ENCODE measurements at regions not wholly inside any gene's neighbourhood (a gene's known extent, or its start where the extent isn't known, plus 50 kb on each side); places are given as distances from the start of the nearest gene placed in this dataset.
A peak's percentile ranks its signal among the peaks of the same experiment; 100 is the strongest.

DNA sequence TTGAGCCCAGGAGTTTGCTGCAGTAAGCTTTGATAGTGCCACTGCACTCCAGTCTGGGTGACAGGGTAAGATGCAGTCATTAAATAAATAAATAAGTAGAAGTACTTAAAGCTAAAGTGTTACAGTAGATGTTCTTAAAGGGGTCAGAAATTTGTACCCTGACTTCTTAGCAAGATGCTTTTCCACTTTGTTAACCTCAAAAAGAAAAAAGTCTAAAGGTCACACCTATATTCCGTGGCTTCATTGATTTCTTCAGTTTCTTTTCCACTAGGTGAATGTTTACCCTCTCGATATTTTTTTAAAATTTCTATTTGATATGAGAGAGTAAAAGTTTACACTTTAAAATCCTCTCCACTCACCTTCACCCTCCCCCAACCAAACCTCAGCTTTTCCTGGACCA, 64.3 kb upstream of the PLEKHA5 start:
- no peak for DNase-seq

DNA sequence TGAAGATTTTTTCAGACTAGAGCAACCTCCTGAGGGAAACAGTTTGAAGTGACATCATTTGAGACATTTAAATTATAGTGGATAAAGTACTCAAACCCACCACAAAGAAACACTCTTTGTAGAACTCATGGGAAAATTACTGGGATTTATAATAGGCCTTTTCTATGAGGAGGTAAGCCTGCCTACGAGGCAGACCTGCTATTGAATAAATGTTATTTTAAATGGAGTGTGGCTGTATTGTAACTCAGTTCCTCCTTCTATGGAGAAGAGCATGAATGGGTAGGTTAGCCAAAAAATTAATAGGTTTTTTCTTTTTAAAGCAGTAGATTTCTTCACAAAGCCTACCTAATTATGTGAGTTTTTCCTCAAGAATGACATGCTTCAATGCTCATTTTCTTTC, 63.7 kb upstream of the PLEKHA5 start:
- DNase-seq: no peak

DNA sequence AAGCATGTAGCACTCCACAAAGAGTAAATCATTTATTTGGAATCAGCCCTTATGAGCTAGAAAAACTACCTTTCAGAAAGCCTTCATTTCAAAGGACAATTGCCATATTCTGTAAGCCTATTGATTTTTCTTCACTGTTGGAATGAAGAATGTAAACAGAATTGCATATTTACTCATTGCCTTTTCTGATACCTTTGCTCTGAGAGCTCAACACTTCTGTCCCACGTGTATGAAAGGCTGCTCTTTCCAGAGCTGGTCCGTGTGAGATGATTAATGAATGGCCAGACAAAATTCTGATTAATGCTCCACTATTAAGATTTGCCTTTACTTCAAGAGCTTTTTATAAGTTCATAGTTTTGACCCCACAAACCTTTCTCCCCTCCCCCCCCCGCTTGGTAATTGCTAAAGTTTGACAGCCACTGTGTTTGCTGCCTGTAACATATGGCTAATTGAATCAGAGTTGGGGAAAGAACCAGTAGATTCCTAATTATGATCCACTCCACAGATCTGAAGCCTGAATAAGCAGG, 63.0 kb upstream of the PLEKHA5 start:
- peak; percentile 37 for DNase-seq

DNA sequence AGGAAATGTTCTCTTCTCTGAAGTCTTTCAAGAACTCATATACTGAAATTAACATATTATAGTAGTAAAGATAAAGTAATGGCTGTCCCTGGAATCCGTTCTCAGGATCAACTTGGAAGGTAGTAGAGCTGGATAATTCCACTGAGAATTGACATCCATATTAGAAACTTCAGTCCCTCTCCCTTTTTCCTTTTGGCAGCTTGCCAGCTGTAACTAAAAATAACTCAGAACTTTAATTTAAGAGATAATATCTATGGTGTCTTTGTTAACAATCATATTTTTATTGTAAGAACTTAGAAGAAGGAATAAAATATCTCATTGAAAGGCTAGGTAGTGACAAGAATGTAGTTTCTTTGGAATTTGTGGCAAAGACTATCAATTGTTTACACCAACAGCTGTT, 61.4 kb upstream of the PLEKHA5 start:
- DNase-seq: no peak

DNA sequence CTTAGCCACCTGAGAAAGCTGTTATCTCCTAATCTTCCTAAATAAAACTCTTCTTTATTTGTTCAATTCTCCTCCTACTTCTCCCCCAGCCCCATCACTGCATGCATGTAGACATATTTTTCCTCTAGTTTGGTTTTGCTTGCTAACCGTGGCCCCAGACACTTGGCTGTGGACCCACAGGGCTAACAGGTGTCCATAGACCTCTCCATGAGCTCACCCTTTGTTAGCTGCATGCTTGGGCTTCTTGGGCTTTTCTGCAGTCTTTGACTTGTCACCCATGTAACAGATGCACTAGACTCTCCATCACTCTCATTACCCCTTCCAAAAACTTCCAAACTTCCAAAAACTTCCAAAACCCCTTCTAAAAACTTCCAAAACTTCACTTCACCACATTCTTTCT, 59.2 kb upstream of the PLEKHA5 start:
- DNase-seq: no peak

DNA sequence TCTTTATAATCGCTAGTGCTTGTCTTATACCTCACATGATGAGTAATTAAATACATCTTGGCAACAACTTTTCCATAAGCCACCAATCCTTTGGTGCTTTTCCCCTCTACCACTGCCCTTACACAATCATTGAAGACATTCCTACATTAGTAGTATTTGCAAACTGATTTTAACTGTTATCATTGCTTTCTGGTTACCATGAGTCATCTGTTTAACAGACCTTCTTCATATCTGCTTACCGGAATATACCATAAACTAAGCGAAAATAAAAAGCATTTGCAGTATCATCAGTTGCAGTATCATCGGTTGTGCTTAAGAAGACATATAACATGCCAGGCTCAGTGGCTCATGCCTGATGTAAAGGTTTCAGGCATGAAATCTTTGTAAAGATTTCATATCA, 54.8 kb upstream of the PLEKHA5 start:
- no peak for DNase-seq

DNA sequence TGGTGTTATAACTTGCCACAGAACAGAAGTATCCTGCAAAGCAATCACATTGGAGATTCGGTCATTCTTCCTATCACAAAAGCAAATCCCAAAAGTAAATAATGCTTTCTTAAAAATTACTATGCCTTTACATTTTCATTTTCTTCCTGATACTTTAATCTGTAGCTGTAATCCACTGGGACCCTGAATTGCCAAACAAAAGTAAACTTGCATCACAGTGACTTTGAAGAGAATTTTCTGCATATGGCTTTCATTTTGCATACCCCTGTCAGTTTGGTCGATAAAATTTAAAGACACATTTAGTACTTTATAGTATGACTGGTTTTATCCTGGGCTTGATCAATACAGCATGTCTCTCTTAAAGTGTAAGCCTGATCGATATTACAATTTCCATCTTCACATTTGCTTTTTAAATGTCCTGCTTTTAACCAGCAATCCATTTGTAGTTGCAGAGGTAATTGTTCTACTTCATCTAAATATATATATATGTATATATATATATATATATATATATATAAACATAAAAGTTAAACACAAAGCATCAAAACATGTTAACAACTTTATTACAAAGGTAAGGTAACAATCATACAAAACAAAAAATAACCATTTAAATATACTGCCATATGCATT, 53.7 kb upstream of the PLEKHA5 start:
- DNase-seq: no peak
